GM23248 (cell line): ENCODE measurements at regions not wholly inside any gene's neighbourhood (a gene's known extent, or its start where the extent isn't known, plus 50 kb on each side); places are given as distances from the start of the nearest gene placed in this dataset.

Experiments
- EZH2 ChIP-seq: fragments of 200-600 bp; sonication (generic); IDR thresholded peaks from 2 replicates; pipeline ENCODE4 v1.6.1; 2018; ENCODE audit warnings: antibody characterized with exemption, mild to moderate bottlenecking; ENCODE audit not compliant: insufficient read depth, poor library complexity, severe bottlenecking
- EZH2phosphoT487 ChIP-seq: fragments of 200-600 bp; sonication (generic); IDR thresholded peaks from 2 replicates; pipeline ENCODE4 v1.6.1; 2018; ENCODE audit warnings: antibody characterized with exemption, moderate library complexity, mild to moderate bottlenecking, low read depth; ENCODE audit not compliant: insufficient read depth

DNA sequence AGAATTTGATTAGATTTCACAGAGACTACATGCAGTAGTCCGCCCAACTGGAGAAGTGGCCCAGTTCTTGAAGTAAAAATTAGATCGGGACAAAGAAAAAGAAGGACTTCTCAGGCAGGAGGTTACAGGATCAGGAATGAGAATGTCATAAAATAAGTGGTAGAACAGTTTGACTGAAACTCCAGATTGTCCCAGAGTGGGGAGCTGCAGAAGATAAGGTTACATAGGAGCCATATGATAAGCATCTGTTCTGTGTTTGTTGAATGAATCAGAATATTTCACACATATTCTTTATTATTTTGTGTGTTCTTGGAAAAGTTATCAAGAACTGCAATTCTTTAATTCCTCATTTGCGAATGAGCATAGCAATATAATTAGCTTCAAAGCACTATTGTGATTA, 210.6 kb downstream of the AASDHPPT start:
- TF ChIP-seq EZH2 (no peak), EZH2phosphoT487 (no peak)
